Tibial artery (tissue), 4 donors: ENCODE measurements at regions not wholly inside any gene's neighbourhood (a gene's known extent, or its start where the extent isn't known, plus 50 kb on each side); places are given as distances from the start of the nearest gene placed in this dataset.

Source experiments
- DNase-seq, 2 donors: peaks; one replicate each; pipeline ENCODE4 v3.0.0-alpha.2; 2019
- H3K27ac ChIP-seq, 2 donors: fragments of 200-600 bp; sonication (generic) in 1 of 2; 1 replicate in 1 of 2; 2 replicates in 1 of 2; pipeline ENCODE4 v1.5.1; 2018 to 2019; ENCODE audit warnings: mild to moderate bottlenecking in 1 of 2
- H3K27me3 ChIP-seq, 2 donors: fragments of 200-600 bp; sonication (generic) in 1 of 2; one replicate each; pipeline versions ENCODE4 v1.5.1 to v1.6.0; 2016 to 2019
- H3K36me3 ChIP-seq, 3 donors: fragments of 200-600 bp; sonication (generic) in 2 of 3; one replicate each; pipeline ENCODE4 v1.5.1; 2016 to 2019; ENCODE audit warnings: mild to moderate bottlenecking in 2 of 3
- H3K4me1 ChIP-seq, 4 donors: fragments of 200-600 bp; sonication (generic) in 2 of 4; 1 replicate in 3 of 4; 2 replicates in 1 of 4; pipeline ENCODE4 v1.5.1; 2016 to 2019
- H3K4me3 ChIP-seq, 2 donors: fragments of 200-600 bp; sonication (generic) in 1 of 2; 1 replicate in 1 of 2; 2 replicates in 1 of 2; pipeline ENCODE4 v1.5.1; 2018 to 2019; ENCODE audit warnings: mild to moderate bottlenecking in 2 of 2
- H3K9me3 ChIP-seq, 3 donors: fragments of 200-600 bp; sonication (generic) in 1 of 3; one replicate each; pipeline ENCODE4 v1.5.1; 2016 to 2019
- intact Hi-C: fragments of 100-400 bp; cut with DNase I; formaldehyde crosslinking; loops from one replicate; pipeline ENCODE4 v1.15.0; 2023; ENCODE audit warnings: low total_unique reads
- TF ChIP-seq, protein P1 (sequence below), 2 experiments: fragments of 200-600 bp in 1 of 2; fragments of 450-650 bp in 1 of 2; IDR thresholded peaks; one replicate each; pipeline ENCODE4 v1.5.1; 2017 to 2019; ENCODE audit warnings: antibody characterized with exemption in 2 of 2, mild to moderate bottlenecking in 1 of 2, moderate library complexity in 1 of 2

DNA sequence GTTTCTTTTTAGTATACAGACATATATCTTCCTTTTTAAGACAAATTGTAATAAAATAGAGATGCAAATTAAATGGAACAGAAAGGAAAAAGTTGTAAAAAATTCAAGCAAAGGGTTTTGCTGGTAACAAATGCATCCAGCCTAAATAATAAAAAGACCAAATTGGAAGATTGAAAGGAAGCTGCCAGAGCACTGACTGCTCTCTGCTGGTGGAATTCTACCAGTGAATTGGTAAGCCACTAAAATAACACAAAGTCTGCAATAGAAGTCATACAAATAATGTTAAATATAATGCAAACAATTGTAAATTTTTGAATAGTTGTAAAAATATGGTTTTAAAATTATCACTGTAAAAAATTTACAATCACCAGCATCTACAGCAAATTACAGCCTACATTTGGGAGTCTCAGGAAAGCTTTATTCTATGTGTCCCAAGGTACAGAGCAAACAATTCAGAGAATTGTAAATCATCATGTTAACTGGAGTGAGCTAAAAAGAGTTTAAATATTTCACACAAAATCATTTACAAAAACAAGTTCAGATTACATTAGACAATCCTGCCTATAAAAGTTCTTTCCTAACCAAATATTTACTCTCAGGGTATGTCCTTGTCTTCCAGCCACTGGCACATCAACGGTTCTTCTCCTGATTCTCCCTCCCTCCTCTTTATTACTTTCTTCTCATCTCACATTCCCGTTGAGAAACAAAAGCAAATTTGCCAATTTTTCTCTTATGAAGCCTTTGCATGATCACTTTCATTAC, 1322.5 kb downstream of the PCDH7 start:
- Histone ChIP-seq H3K4me3 (no peak overlapping the region), H3K36me3 (no peaks in the 10 kb centered on the region), H3K27me3 (no peaks in the 10 kb centered on the region), H3K9me3 (no peaks in the 10 kb centered on the region), H3K4me1 (no peaks in the 10 kb centered on the region), H3K27ac (no peak overlapping the region)
- intact Hi-C loops: no loop called here
- DNase-seq: no peak
- TF ChIP-seq, protein P1, sequence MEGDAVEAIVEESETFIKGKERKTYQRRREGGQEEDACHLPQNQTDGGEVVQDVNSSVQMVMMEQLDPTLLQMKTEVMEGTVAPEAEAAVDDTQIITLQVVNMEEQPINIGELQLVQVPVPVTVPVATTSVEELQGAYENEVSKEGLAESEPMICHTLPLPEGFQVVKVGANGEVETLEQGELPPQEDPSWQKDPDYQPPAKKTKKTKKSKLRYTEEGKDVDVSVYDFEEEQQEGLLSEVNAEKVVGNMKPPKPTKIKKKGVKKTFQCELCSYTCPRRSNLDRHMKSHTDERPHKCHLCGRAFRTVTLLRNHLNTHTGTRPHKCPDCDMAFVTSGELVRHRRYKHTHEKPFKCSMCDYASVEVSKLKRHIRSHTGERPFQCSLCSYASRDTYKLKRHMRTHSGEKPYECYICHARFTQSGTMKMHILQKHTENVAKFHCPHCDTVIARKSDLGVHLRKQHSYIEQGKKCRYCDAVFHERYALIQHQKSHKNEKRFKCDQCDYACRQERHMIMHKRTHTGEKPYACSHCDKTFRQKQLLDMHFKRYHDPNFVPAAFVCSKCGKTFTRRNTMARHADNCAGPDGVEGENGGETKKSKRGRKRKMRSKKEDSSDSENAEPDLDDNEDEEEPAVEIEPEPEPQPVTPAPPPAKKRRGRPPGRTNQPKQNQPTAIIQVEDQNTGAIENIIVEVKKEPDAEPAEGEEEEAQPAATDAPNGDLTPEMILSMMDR (IDR thresholded peaks at IDR 0.05): no peak

DNA sequence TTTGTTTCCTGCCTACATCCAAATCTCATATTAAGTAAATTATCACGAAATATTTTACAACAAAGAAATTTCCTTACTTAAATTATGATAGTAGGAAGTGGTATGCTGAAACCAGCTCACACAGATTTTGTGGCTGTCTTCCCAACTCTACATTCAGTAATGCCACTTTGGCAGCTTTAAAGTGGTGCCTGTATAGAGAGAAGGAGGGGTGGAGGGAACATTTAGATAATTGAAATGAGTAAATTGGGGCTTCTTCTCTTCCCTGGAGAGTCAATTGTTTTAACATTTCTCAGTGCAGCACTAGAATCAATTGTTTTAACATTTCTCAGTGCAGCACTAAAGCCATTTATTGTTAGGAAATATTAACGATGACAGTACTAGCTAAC, 1323.1 kb downstream of the PCDH7 start:
- Histone ChIP-seq H3K27me3 (no peaks in the 10 kb centered on the region), H3K36me3 (no peaks in the 10 kb centered on the region), H3K27ac (no peak overlapping the region), H3K9me3 (no peaks in the 10 kb centered on the region), H3K4me3 (no peak overlapping the region), H3K4me1 (no peaks in the 10 kb centered on the region)
- TF ChIP-seq, protein P1 (IDR thresholded peaks at IDR 0.05): no peak
- intact Hi-C loops: no loop called here
- no peak for DNase-seq

DNA sequence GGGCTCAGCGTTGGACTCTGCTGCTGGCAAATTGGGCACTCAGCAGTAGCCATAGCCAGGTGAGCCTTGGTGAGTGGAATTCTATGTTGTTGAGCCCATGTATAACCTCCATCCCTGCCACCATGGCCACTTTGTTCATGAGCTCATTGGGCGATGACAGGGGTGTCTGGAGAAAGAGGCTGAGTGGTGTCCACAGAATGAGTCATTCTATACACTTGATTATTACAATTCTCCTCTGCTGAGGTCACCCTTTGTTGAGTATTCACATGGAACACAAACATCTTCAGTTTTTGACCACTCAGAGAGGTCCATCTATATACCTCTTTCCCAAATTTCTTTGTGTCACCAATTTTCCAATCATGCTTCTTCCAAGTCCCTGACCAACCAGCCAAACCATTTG, 1341.7 kb downstream of the PCDH7 start:
- H3K27me3 ChIP-seq: no peaks in the 10 kb centered on the region
- H3K4me1 ChIP-seq: no peaks in the 10 kb centered on the region
- no peaks in the 10 kb centered on the region for H3K36me3 ChIP-seq
- no peak overlapping the region for H3K4me3 ChIP-seq
- H3K27ac ChIP-seq: no peak overlapping the region
- no peak for DNase-seq
- TF ChIP-seq, protein P1 (IDR thresholded peaks at IDR 0.05): no peak
- intact Hi-C loops: no loop called here
- H3K9me3 ChIP-seq: no peaks in the 10 kb centered on the region

DNA sequence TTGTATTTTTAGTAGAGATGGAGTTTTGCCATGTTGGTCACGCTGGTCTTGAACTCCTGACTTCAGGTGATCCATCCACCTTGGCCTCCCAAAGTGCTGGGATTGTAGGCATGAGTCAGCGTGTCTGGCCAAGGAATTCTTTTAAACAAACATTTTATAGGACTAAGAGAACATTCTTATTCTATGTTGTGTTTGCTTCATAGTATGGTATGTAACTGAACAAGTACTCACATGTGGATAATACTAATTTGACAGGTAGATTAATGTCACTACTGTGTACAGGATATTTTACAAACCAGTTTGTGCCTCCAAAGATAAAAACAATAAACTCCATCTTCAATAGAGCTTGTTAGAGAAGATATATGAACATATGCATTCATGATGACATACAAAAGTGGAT, 1353.4 kb downstream of the PCDH7 start:
- Histone ChIP-seq H3K36me3 (no peaks in the 10 kb centered on the region), H3K27ac (no peak overlapping the region), H3K9me3 (no peaks in the 10 kb centered on the region), H3K4me1 (no peaks in the 10 kb centered on the region), H3K27me3 (no peaks in the 10 kb centered on the region), H3K4me3 (no peak overlapping the region)
- intact Hi-C loops: no loop called here
- no peak for DNase-seq
- TF ChIP-seq, protein P1 (IDR thresholded peaks at IDR 0.05): no peak

DNA sequence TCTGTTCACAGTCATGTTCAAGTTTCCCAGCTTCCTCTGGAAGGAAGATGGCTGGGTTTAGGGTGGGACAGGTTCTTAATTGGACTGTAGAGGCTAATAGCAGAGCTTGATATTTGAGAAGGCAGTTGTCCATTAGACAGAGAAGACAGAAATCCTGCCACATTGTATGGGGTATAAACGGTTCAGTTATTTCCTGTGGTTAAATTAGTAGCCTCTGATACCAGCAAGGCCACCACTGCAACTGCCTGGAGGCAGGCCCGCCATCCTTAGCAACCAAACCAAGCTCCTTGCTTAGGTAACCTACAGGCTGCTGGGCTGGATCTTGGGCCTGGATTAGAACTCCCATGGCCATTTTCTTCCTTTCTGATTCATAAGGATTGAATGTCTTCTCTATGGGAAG, 1367.0 kb downstream of the PCDH7 start:
- Histone ChIP-seq H3K27me3 (no peaks in the 10 kb centered on the region), H3K9me3 (no peaks in the 10 kb centered on the region), H3K4me3 (no peak overlapping the region), H3K4me1 (no peaks in the 10 kb centered on the region), H3K36me3 (no peaks in the 10 kb centered on the region), H3K27ac (no peak overlapping the region)
- DNase-seq: no peak
- intact Hi-C loops: no loop called here
- TF ChIP-seq, protein P1 (IDR thresholded peaks at IDR 0.05): no peak

DNA sequence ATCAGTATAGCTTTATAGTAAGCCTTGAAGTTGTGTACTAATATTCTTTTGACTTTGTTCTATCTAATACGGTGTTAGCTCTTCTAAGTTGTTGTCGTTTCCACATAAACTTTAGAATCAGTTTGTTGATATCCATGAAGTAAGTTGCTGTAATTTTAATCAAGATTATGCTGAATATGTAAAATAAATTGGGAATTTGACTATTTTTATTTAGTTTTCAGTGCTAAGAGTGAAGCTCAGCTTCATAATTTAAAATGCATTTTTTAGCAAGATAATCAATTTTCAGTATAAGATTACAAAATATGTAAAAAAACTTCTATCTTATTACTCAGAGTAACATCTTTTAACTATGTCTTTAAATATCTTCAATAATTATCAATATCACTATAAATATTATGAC, 1374.8 kb downstream of the PCDH7 start:
- intact Hi-C loops: no loop called here
- Histone ChIP-seq H3K4me1 (no peaks in the 10 kb centered on the region), H3K27ac (no peak overlapping the region), H3K4me3 (no peak overlapping the region), H3K9me3 (no peaks in the 10 kb centered on the region), H3K36me3 (no peaks in the 10 kb centered on the region), H3K27me3 (no peaks in the 10 kb centered on the region)
- TF ChIP-seq, protein P1 (IDR thresholded peaks at IDR 0.05): no peak
- DNase-seq: no peak
